Ishikawa (cell line): ENCODE measurements at regions not wholly inside any gene's neighbourhood (a gene's known extent, or its start where the extent isn't known, plus 50 kb on each side); places are given as distances from the start of the nearest gene placed in this dataset.

Experiments used
- CEBPB ChIP-seq: IDR thresholded peaks from 2 replicates; pipeline ENCODE4 v1.6.1; 2012
- CREB1 ChIP-seq: IDR thresholded peaks from 2 replicates; pipeline ENCODE4 v1.6.1; 2012; ENCODE audit warnings: low read depth
- EGR1 ChIP-seq: IDR thresholded peaks from 2 replicates; pipeline ENCODE4 v1.6.1; 2012
- EP300 ChIP-seq: IDR thresholded peaks from 2 replicates; pipeline ENCODE4 v1.6.1; 2012; ENCODE audit warnings: borderline replicate concordance
- FOXM1 ChIP-seq: IDR thresholded peaks from 2 replicates; pipeline ENCODE4 v1.6.1; 2012; ENCODE audit warnings: low read depth, borderline replicate concordance
- MAX ChIP-seq: IDR thresholded peaks from 2 replicates; pipeline ENCODE4 v1.6.1; 2012
- NFIC ChIP-seq: IDR thresholded peaks from 2 replicates; pipeline ENCODE4 v1.6.1; 2012
- RAD21 ChIP-seq: IDR thresholded peaks from 2 replicates; pipeline ENCODE4 v1.6.1; 2012; ENCODE audit warnings: low read depth
- TAF1 ChIP-seq: IDR thresholded peaks from 2 replicates; pipeline ENCODE4 v1.6.1; 2012; ENCODE audit warnings: low read depth, mild to moderate bottlenecking
- TCF12 ChIP-seq: IDR thresholded peaks from 2 replicates; pipeline ENCODE4 v1.6.1; 2012; ENCODE audit warnings: low read depth
- TEAD4 ChIP-seq: IDR thresholded peaks from 2 replicates; pipeline ENCODE4 v1.6.1; 2012
- YY1 ChIP-seq: IDR thresholded peaks from 2 replicates; pipeline ENCODE4 v1.6.1; 2012; ENCODE audit warnings: low read depth
- ZBTB7A ChIP-seq: IDR thresholded peaks from 2 replicates; pipeline ENCODE4 v1.6.1; 2012; ENCODE audit warnings: low read depth
- TF ChIP-seq, protein P1 (sequence below): IDR thresholded peaks from 2 replicates; pipeline ENCODE4 v1.6.1; 2012; ENCODE audit warnings: low read depth, mild to moderate bottlenecking
- TF ChIP-seq, protein P2 (sequence below): IDR thresholded peaks from 2 replicates; pipeline ENCODE4 v1.6.1; 2012

DNA sequence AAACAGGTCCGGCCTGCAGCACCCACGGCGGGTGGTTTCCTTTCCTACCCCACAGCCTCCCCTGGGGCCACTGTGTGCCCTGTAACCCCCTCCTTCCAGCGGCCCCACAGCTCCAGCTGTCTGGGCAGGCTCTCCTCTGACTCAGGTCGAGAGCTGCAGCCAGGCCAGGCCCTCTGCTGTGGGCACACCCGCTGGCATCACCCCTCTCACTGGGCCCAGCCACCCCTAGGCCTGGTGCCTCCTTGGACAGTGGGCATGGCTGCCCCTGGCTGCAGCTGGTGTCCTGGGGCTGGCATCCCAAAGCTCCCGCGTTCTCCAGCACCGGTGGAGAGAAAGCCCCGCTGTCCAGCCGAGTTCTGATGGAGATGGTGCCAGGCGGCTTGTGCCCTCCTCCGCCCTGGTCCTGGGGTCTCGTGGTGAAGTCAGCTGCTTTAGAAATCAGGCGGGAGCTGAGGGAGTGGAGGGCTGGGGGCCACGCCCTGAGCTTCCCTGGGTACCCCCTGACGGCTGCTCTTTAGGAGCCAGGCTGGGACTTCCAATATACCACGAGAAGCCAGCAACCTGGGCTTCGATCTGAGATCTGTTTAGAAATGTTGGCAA lies 114.9 kb downstream of the KIF26A start:
- TF ChIP-seq NFIC (no peak), TAF1 (no peak), FOXM1 (no peak), CEBPB (no peak), ZBTB7A (no peak), YY1 (no peak), CREB1 (no peak), TCF12 (no peak), RAD21 (no peak), TEAD4 (no peak), EGR1 (no peak), EP300 (no peak), MAX (no peak)

DNA sequence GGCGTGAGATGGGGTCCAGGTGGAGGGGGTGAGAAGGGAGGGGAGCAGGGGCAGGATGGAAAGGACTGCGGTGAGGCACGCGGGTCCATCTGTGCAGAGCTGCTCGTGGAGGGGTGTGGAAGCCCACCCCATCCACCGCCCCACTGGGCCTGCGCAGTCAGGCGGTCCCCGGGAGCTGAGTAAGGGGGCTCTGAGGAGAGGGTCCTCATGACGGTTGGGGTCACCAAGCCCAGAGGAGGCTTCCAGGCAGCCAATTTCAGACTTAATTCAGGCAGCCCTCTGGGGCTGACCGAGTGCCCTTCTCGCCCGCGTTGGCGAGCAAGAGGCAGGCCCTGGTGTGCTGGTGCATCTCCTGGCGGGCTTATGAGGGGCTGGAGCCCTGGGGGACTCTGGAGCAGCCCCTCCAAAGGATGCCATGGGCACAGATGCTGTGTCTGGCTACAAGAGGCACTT lies 115.5 kb downstream of the KIF26A start:
- TF ChIP-seq, protein P1, sequence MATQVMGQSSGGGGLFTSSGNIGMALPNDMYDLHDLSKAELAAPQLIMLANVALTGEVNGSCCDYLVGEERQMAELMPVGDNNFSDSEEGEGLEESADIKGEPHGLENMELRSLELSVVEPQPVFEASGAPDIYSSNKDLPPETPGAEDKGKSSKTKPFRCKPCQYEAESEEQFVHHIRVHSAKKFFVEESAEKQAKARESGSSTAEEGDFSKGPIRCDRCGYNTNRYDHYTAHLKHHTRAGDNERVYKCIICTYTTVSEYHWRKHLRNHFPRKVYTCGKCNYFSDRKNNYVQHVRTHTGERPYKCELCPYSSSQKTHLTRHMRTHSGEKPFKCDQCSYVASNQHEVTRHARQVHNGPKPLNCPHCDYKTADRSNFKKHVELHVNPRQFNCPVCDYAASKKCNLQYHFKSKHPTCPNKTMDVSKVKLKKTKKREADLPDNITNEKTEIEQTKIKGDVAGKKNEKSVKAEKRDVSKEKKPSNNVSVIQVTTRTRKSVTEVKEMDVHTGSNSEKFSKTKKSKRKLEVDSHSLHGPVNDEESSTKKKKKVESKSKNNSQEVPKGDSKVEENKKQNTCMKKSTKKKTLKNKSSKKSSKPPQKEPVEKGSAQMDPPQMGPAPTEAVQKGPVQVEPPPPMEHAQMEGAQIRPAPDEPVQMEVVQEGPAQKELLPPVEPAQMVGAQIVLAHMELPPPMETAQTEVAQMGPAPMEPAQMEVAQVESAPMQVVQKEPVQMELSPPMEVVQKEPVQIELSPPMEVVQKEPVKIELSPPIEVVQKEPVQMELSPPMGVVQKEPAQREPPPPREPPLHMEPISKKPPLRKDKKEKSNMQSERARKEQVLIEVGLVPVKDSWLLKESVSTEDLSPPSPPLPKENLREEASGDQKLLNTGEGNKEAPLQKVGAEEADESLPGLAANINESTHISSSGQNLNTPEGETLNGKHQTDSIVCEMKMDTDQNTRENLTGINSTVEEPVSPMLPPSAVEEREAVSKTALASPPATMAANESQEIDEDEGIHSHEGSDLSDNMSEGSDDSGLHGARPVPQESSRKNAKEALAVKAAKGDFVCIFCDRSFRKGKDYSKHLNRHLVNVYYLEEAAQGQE, result no peak
- TF ChIP-seq TEAD4, result no peak
- TF ChIP-seq FOXM1, result no peak
- TF ChIP-seq ZBTB7A, result no peak
- TF ChIP-seq, protein P2, sequence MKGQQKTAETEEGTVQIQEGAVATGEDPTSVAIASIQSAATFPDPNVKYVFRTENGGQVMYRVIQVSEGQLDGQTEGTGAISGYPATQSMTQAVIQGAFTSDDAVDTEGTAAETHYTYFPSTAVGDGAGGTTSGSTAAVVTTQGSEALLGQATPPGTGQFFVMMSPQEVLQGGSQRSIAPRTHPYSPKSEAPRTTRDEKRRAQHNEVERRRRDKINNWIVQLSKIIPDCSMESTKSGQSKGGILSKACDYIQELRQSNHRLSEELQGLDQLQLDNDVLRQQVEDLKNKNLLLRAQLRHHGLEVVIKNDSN, result no peak
- TF ChIP-seq EP300, result no peak
- no peak for TF ChIP-seq RAD21
- no peak for TF ChIP-seq TAF1
- no peak for TF ChIP-seq EGR1
- no peak for TF ChIP-seq NFIC

GRCh38 chr14:104254735-104255400 lies 116.5 kb downstream of the KIF26A start:
- no peak for TF ChIP-seq MAX
- TF ChIP-seq, protein P2, result no peak
- TF ChIP-seq RAD21, result no peak
- TF ChIP-seq, protein P1, result no peak

GRCh38 chr14:104256025-104256424 lies 117.6 kb downstream of the KIF26A start:
- TF ChIP-seq, protein P2, result no peak
- TF ChIP-seq EGR1, result no peak
- TF ChIP-seq NFIC, result no peak
- TF ChIP-seq ZBTB7A, result no peak
- no peak for TF ChIP-seq MAX
- no peak for TF ChIP-seq EP300

- TF ChIP-seq, protein P1, result no peak
- TF ChIP-seq YY1, result no peak
- no peak for TF ChIP-seq FOXM1
- TF ChIP-seq, protein P2, result no peak
- no peak for TF ChIP-seq MAX
- TF ChIP-seq TEAD4, result no peak
- TF ChIP-seq EGR1, result no peak
- TF ChIP-seq CREB1, result no peak
- no peak for TF ChIP-seq TAF1
- no peak for TF ChIP-seq ZBTB7A
- no peak for TF ChIP-seq EP300
- TF ChIP-seq NFIC, result no peak
- no peak for TF ChIP-seq CEBPB
- TF ChIP-seq TCF12, result no peak
- TF ChIP-seq RAD21, result no peak
These were observed 124.4 kb downstream of the KIF26A start for GRCh38 chr14:104262515-104263514.
